ENCODE measurements at regions not wholly inside any gene's neighbourhood (a gene's known extent, or its start where the extent isn't known, plus 50 kb on each side); places are given as distances from the start of the nearest gene placed in this dataset.

DNA sequence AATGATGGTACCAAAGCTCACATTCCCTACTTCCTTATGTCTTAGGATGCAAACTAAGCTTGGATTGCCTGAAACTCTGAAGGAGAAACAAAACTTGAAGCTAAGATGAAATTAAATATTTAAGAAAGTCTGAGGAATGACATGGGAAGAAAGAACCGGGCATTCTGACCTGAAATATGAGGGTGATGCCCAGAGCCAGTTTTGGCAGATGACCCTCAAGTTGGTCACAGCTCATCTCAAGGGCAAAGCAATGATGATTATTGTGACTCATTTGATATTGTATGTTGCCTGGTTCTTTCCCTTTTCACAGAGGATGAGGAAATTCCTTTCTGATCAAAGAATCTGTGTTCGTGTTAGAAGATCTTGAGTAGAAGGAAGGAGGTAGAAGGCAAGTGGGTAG lies 96.0 kb upstream of the NHS start:
- BruUV-seq (replicated peaks): no TSS peak
- Histone ChIP-seq H2AFZ (ENCODE audit: low read depth, low read length) (no peak overlapping the region), H3K27ac (ENCODE audit: extremely low read depth, low read depth, low read length) (no peak overlapping the region)

DNA sequence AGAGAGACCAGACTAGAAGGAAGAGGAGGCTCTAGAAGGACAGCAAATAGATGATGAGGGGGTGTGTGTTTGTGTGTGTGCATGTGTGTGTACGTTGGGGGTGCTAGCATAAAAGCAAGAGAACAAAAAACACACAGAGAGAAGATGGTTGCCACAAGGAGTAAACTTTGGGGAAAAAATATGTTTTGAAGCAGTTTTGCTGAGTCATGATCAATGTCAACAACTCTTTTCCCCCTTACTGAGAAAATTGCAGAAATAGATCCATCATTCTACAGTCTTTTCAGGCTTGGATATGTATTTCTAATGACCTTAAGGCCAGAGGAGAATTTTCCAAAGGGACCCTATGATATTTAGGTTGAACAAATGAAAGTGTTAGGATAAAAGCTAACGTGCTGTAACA lies 89.0 kb upstream of the NHS start:
- no peaks in the 10 kb centered on the region for H3K79me2 ChIP-seq (ENCODE audit: control insufficient read depth, insufficient read depth, low read length)
- WGBS (ENCODE audit: insufficient coverage, low coverage, missing lambda C conversion rate): 0% methylated on average over 2 of the region's 2 CpGs
- no peaks in the 10 kb centered on the region for H3K36me3 ChIP-seq (ENCODE audit: control insufficient read depth, insufficient read depth, low read length)
- ATAC-seq (no peak), FAIRE-seq (no peak), DNase-seq (ENCODE audit: extremely low read depth in 1 of 4, low spot score in 3 of 4) (no peak)
- ChIA-PET POLR2A (no interaction called here), CTCF (ENCODE audit: low intra/inter-chr PET ratio) (no interaction called here)
- intact Hi-C loops (cut with micrococcal nuclease) (no loop called here), in situ Hi-C loops (cut with MboI) (no loop called here)
- no peak overlapping the region for H2AFZ ChIP-seq (ENCODE audit: low read depth, low read length)
- no TSS peak for BruUV-seq (replicated peaks)
- H3K9me1 ChIP-seq (ENCODE audit: control insufficient read depth, insufficient read depth, low read length): no peaks in the 10 kb centered on the region
- H3K9me3 ChIP-seq (replicated peaks; ENCODE audit: control insufficient read depth, insufficient read depth, low read depth, low read length): no peaks in the 10 kb centered on the region
- H3K4me3 ChIP-seq: no peak overlapping the region
- H3K4me2 ChIP-seq (ENCODE audit: insufficient read depth, low read length): no peak overlapping the region
- H3K27ac ChIP-seq (ENCODE audit: extremely low read depth, low read depth, low read length): no peak overlapping the region
- no peak overlapping the region for H3K9ac ChIP-seq (ENCODE audit: insufficient read depth in 1 of 2, low read depth in 2 of 2, low read length in 2 of 2)
- TF ChIP-seq MAFK (IDR thresholded peaks at IDR 0.05; ENCODE audit: low read length) (peak; percentile 77; the same call in 1 of the 2 replicates), NFATC3 (IDR thresholded peaks at IDR 0.05) (no peak), NFE2 (IDR thresholded peaks at IDR 0.05; ENCODE audit: low read depth) (peak; percentile 69), MXD1 (CRISPR knock-in tag; IDR thresholded peaks at IDR 0.05; ENCODE audit: borderline replicate concordance, poor library complexity, severe bottlenecking) (no peak), MAFG (tag; conservative IDR thresholded peaks at IDR 0.05) (peak; percentile 77), ZNF316 (IDR thresholded peaks at IDR 0.05) (peak; percentile 82), KAT8 (IDR thresholded peaks at IDR 0.05; ENCODE audit: low read depth) (no peak), MAFF (IDR thresholded peaks at IDR 0.05; ENCODE audit: low read length) (peak; percentile 79), C11orf30 (IDR thresholded peaks at IDR 0.05; ENCODE audit: low read depth) (peak; percentile 68)
- TF ChIP-seq, protein P1, sequence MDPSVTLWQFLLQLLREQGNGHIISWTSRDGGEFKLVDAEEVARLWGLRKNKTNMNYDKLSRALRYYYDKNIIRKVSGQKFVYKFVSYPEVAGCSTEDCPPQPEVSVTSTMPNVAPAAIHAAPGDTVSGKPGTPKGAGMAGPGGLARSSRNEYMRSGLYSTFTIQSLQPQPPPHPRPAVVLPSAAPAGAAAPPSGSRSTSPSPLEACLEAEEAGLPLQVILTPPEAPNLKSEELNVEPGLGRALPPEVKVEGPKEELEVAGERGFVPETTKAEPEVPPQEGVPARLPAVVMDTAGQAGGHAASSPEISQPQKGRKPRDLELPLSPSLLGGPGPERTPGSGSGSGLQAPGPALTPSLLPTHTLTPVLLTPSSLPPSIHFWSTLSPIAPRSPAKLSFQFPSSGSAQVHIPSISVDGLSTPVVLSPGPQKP (CRISPR knock-in tag; IDR thresholded peaks at IDR 0.05): no peak
- no peaks in the 10 kb centered on the region for H3K27me3 ChIP-seq (ENCODE audit: control insufficient read depth in 2 of 2, insufficient read depth in 2 of 2, low read length in 2 of 2)
- H4K20me1 ChIP-seq (replicated peaks; ENCODE audit: control insufficient read depth, insufficient read depth, low read length): no peaks in the 10 kb centered on the region
- no peaks in the 10 kb centered on the region for H3K4me1 ChIP-seq (replicated peaks in 1 of 2; ENCODE audit: control insufficient read depth in 2 of 2, insufficient read depth in 2 of 2, low read length in 2 of 2)

More for the DNA sequence above, 96.0 kb upstream of the NHS start:
- no peak overlapping the region for H3K4me3 ChIP-seq
- no peaks in the 10 kb centered on the region for H3K79me2 ChIP-seq (ENCODE audit: control insufficient read depth, insufficient read depth, low read length)
- TF ChIP-seq SNIP1 (IDR thresholded peaks at IDR 0.05; ENCODE audit: low read depth): no peak
- TF ChIP-seq POLR2G (IDR thresholded peaks at IDR 0.05; ENCODE audit: low read depth, low read length): no peak
- no peak for TF ChIP-seq CAMTA2 (CRISPR knock-in tag; conservative IDR thresholded peaks at IDR 0.05)
- no peak for TF ChIP-seq ESRRA (IDR thresholded peaks at IDR 0.05; ENCODE audit: borderline replicate concordance, low read depth)
- TF ChIP-seq SAFB (IDR thresholded peaks at IDR 0.05; ENCODE audit: borderline replicate concordance, low read depth, low read length): no peak
- no peak for TF ChIP-seq FOXK2 (conservative IDR thresholded peaks at IDR 0.05 in 1 of 2, IDR thresholded peaks at IDR 0.05 in 1 of 2; ENCODE audit: low read depth in 2 of 2)
- TF ChIP-seq BDP1 (IDR thresholded peaks at IDR 0.05; ENCODE audit: insufficient read depth, insufficient read length): no peak
- no peak for TF ChIP-seq TOE1 (IDR thresholded peaks at IDR 0.05; ENCODE audit: borderline replicate concordance)
- TF ChIP-seq TOE1 (CRISPR knock-in tag; IDR thresholded peaks at IDR 0.05; ENCODE audit: borderline replicate concordance, low read depth): no peak
- no peak for TF ChIP-seq GTF2B (IDR thresholded peaks at IDR 0.05; ENCODE audit: extremely low read depth, insufficient read length)
- no peaks in the 10 kb centered on the region for H3K9me1 ChIP-seq (ENCODE audit: control insufficient read depth, insufficient read depth, low read length)
- intact Hi-C loops (cut with micrococcal nuclease) (no loop called here), in situ Hi-C loops (cut with MboI) (no loop called here)
- H3K4me1 ChIP-seq (replicated peaks in 1 of 2; ENCODE audit: control insufficient read depth in 2 of 2, insufficient read depth in 2 of 2, low read length in 2 of 2): no peaks in the 10 kb centered on the region
- H3K4me2 ChIP-seq (ENCODE audit: insufficient read depth, low read length): no peak overlapping the region
- no peaks in the 10 kb centered on the region for H3K36me3 ChIP-seq (ENCODE audit: control insufficient read depth, insufficient read depth, low read length)
- no peak for FAIRE-seq
- POLR2A ChIA-PET: no interaction called here
- H4K20me1 ChIP-seq (replicated peaks; ENCODE audit: control insufficient read depth, insufficient read depth, low read length): no peaks in the 10 kb centered on the region
- H3K9me3 ChIP-seq (replicated peaks; ENCODE audit: control insufficient read depth, insufficient read depth, low read depth, low read length): no peaks in the 10 kb centered on the region
- CTCF ChIA-PET (ENCODE audit: low intra/inter-chr PET ratio): no interaction called here
- no peak for DNase-seq (ENCODE audit: extremely low read depth in 1 of 4, low spot score in 3 of 4)
- H3K9ac ChIP-seq (ENCODE audit: insufficient read depth in 1 of 2, low read depth in 2 of 2, low read length in 2 of 2): no peak overlapping the region
- H3K27me3 ChIP-seq (ENCODE audit: control insufficient read depth in 2 of 2, insufficient read depth in 2 of 2, low read length in 2 of 2): no peaks in the 10 kb centered on the region
- 0% methylated on average over 2 of the region's 2 CpGs for WGBS (ENCODE audit: insufficient coverage, low coverage, missing lambda C conversion rate)
- no peak for ATAC-seq
